Activated CD8-positive, alpha-beta memory T cell treated with anti-CD3 and anti-CD28 coated beads for 36 hours (primary cell): ENCODE measurements at regions not wholly inside any gene's neighbourhood (a gene's known extent, or its start where the extent isn't known, plus 50 kb on each side); places are given as distances from the start of the nearest gene placed in this dataset.
"Not testable (repeated sequence)": the region's sequence is repeated elsewhere in the genome, so short reads cannot be mapped to it uniquely, and the experiment has no call there.

Experiments used
- CTCF ChIA-PET: fragments of 350-600 bp; sonication (Branson Sonifier 250); formaldehyde crosslinking; loops from one replicate; lab custom pipeline; 2021; ENCODE audit warnings: antibody characterized with exemption; lab: Charles Lee
- POLR2A ChIA-PET: fragments of 350-600 bp; sonication (Branson Sonifier 250); formaldehyde crosslinking; loops from one replicate; lab custom pipeline; 2021; ENCODE audit warnings: antibody characterized with exemption; lab: Charles Lee

DNA sequence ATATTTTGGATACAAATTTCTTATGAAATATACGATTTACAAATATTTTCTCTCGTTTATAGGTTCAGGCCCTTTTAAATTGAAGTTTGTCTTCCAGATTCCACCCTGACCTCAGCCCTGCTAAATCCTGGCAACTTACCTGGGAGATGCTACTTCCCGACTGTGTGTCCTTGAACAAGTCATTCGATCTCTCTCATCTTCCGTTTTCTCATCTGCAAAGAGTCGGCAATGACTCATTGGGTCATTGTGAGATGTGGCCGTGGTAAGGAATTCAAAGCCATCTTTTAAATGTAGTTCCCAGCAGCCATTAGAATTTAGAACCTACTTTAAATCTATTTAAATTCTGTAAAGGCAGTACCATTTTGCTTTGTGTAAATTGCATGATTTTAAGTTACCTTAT lies 72.5 kb downstream of the LHX2 start:
- POLR2A ChIA-PET, result no interaction called here
- CTCF ChIA-PET, result no interaction called here

DNA sequence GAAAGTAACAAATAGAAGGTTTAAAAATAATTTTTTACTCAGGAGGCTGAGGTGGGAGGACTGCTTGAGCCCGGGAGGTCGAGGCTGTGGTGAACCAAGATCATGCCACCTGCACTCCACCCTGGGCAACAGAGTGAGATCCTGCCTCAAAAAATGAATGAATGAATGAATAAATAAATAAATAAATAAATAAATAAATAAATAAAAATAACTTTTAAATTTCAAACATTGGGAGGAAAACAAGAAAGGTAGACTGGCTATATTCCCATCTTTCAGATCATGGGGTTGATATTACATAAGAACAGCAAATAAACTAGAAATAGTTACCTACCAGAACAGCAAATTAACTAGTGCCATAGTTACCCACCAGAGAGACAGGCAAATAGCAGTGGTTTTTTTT lies 75.7 kb downstream of the LHX2 start:
- POLR2A ChIA-PET, result no interaction called here

DNA sequence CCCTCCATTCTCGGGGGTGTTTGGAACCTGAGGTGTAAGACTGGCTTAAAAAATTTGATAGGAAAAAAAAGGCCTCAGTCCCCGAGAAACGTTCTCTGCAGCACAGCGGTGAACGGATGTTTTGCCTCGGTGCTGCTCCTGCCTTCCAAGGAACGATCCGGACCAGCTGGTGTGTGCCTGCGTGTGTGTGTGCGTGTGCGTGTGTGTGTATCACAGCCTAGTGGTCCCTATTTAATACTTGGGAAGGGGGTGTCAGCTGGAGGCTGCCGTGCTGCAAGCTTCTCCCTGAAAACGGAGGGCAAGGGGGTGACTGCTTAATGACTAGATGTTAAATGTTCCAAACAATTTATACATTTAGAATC lies 76.9 kb downstream of the LHX2 start:
- CTCF ChIA-PET, result no interaction called here
- POLR2A ChIA-PET, result no interaction called here

More for the DNA sequence above, 75.7 kb downstream of the LHX2 start:
- CTCF ChIA-PET, result no interaction called here

DNA sequence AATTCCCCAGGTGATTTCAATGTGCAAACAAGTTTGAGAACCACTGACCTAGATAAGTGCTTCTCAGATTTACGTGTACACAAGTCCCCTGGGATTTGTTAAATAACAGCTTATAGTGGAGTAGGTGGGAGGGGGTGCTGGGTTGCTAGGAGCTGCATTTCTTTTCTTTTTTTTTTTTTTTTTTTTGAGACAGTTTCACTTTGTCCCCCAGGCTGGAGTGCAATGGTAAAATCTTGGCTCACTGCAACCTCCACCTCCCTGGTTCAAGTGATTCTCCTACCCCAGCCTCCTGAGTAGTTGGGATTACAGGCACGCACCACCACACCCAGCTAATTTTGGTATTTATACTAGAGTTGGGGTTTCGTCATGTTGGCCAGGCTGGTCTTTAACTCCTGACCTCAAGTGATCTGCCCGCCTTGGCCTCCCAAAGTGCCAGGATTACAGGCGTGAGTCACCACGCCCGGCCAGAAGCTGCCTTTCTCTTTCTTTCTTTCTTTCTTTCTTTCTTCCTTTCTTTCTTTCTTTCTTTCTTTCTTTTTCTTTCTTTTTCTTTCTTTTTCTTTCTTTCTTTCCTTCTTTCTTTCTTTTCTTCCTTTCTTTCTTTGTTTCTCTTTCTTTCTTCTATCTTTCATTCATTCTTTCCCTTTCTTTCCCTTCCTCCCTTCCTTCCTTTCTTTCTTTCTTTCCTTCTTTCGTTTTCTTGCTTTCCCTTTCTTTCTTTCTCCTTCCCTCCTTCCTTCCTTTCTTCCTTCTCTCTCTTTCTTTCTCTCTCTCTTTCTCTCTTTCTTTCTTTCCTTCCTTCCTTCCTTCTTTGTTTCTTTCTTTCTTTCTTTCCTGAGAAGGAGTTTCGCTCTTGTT lies 78.3 kb downstream of the LHX2 start:
- POLR2A ChIA-PET, CTCF ChIA-PET: not testable (repeated sequence)

DNA sequence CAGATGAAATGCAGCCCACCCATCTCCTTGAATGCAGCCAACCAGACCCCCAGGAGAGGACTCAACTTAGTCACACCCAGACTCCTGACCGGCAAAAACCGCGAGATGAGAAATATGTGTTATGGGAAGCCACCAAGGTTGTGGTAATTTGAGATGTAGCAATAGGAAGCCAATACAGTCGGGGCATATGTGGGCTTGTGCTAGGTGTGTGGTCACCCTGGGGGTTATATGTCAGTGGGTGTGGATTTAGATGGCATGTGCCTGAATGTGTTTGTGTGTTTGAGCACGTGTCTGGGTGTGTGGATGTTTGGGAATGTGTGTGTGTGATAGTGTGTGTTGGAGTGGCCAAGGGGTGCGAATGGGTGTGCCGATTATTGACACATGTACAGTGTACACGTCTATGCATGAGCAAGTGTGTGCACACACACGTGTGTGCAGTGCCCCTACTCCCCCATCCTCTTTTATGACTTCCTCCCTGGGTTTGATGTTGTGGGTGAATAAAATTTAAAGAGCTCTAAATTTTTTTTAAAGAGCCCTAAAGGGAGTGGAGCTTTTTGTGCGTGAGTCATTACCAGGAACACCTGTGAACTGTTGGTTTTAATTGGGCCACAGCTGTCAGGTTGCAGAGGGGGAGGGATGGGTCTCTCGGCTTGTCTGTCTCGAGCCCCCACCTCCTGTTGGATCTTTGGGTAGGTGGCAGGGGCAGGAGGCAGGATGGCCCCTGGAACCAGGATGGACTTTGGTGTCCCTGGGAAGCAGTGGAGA lies 86.8 kb downstream of the LHX2 start:
- POLR2A ChIA-PET, result no interaction called here
- CTCF ChIA-PET, result no interaction called here

DNA sequence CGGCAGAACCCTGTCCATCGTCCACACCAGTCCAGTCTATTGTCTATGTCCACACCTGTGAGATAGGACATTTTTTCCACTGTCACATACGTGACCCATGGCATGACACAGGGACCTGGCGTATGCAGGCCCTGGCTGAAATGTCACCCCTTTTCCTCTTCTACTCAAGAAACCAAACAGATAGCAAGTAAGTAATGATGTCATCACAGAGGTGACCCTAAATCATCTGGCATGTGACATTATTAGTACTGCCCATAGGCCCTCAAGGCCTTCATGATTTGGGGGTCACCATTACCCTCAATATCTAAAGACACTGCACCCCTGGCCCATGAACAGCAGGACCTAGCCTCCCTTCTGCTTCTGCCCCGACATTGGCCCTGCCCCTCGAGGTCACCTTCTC lies 88.3 kb downstream of the LHX2 start:
- POLR2A ChIA-PET, result no interaction called here
- CTCF ChIA-PET, result no interaction called here

DNA sequence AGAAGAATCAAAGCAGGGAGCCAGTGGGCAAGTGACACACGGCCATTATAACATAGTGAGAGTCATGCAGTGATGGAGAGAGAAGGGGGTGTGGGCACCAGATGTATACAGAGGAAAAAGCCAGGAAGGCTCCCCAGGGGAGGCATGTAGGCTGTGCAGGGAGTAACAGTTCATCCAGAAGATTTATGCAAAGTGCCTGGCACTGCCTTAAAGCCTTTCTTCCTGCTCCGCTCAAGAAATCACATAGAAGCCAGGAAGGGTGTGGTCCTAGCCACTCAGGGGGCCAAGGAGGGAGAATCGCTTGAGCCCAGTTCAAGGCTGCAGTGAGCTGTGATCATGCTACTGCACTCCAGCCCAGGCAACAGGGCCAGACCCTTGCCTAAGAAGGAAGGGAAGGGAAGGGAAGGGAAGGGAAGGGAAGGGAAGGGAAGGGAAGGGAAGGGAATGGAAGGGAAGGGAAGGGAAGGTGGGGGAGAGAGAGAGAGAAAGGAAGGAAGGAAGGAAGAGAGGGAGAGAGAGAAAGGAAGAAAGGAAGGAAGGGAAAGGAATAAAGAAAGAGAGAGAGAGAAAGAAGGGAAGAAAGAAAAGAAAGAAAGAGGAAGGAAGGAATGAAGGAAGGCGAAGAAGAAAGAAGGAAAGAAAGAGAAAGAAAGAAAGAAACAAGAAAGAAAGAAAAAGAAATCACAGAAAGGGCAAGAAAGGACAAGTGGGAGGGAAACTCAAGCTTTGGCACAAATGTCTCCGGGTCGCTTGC lies 89.8 kb downstream of the LHX2 start:
- ChIA-PET CTCF (no interaction called here), POLR2A (no interaction called here)

DNA sequence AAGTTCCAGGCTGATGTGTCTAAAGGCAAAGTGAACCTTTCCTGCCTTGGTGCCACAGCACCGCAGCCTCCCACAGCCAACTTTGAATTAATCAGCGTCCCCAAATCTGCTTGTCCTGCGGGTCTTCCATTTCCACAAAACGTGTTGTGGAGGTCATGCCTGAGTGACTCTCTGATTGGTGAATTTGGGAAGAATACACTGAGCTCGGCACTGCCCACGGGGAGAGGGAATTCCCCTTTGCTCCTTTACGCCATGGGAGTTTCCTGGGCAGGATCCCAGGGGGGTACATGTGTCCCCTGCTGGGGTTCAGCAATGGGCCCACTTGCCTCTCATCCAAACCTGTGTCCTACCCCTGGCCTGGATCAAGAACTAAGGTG lies 90.4 kb downstream of the LHX2 start:
- ChIA-PET POLR2A (no interaction called here), CTCF (no interaction called here)

DNA sequence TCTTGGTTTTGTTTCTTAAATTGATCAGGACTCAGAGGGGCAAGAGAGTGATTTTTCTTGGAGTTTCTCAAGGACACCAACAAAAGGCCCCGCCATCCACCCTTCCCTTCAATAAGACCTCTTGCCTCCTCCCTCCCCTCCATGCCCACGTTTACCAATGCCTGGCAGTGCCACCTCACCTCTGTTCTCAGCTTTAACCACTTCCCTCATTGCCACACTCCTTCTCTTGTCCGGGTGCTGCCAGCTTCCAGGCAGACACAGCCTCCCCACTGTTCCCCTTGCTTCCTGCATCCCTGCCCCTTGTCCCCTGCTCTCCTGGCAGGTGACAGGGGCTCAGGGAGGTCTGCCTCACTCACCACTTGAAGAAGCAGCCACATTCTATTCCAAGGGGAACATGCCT lies 90.8 kb downstream of the LHX2 start:
- ChIA-PET CTCF (no interaction called here), POLR2A (no interaction called here)

DNA sequence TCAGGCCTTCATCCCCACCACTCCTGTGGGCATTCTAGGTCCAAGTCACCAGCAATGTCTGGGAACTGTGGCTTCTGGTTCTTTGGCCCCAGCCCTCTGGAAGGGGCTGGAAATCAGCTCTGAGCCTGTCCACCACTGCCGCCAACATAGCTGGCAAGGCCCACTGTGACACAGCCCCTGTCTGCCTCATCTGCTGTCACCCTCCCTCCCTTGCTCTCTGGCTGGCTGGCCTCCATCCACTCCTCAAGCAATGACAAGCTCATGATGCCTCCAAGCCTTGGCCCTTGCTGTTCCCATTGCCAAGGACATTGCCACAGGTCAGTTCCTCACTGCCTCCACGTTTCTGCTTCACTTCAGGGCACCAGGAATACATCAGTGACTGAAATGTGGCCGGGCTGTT lies 93.7 kb downstream of the LHX2 start:
- ChIA-PET POLR2A (no interaction called here), CTCF (no interaction called here)

DNA sequence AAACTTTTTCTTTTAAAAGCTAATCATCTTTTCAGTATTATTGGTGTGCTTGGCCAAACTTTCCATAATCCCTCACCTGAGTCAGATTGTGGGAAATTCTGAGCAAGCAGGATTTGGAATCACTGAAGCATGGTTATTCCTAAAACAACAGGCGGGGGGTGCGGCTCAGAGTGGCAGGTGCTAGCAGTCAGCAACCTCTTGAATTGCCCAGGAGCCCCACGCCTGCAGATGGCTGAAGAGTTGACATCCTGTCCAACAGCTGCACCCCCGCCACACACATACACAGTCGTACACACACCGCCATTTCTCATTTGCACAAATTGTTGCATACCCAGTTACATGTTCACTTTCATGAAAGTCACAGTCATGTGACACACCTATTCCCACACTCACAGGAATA lies 96.6 kb downstream of the LHX2 start:
- CTCF ChIA-PET, result interaction anchor here (0.7 kb wide), 1 partner anchor 188 kb away, joined by 3 read pairs; no protein-coding TSS in a partner anchor
- POLR2A ChIA-PET, result no interaction called here

DNA sequence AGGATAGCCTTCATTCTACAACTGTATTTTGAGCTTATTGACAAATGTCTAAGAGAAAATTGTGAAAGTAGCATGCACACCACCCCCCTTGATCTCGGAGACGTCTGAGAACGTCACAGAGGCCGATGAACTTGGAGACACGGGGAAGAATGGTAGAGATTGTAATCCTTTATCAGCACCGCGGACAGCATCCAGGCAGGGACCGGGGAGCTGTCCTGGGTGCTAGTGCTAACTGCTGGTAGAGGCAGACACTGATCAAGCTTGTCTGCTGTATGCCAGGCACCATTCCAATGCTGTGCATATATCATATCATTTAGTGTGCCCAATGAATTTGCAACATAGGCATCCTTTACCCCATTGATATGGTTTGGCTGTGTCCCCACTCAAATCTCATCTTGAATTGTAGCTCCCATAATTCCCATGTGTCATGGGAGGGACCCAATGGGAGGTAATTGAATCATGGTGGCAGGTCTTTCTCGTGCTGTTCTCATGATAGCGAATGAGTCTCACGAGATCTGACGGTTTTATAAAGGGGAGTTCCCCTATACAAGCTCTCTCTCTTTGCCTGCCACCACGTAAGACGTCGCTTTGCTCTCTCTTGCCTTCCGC lies 98.8 kb downstream of the LHX2 start:
- ChIA-PET POLR2A (no interaction called here), CTCF (no interaction called here)

DNA sequence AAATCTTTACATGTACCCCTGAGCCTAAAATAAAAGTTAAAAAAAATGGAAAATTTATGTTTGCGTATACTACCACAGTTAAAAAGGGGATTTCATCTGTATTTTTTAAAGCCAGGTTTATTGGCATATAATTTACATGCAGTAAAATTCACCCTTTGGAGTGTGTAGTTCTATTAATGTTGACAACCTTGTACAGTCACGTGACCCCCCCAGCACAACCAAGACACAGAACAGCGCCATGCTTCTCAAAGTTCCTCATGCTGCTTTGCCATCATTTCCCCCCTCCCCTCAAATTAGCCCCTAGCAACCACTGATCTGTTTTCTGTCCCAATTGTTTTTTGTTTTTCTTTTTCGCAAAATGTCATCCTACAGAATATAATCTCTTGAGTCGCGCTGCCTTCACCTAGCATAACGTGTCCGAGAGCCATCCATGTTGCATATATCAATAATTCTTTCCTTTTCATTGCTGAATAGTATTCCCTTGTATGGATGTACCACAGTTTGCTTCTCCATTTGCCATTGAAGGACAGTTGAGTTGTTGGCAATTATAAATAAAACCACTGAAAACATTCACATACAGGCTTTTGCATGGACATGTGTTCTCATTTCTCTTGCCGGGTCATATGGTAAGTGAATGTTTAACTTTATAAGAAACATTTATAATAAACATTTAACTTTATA lies 105.3 kb downstream of the LHX2 start:
- ChIA-PET CTCF (no interaction called here), POLR2A (no interaction called here)

DNA sequence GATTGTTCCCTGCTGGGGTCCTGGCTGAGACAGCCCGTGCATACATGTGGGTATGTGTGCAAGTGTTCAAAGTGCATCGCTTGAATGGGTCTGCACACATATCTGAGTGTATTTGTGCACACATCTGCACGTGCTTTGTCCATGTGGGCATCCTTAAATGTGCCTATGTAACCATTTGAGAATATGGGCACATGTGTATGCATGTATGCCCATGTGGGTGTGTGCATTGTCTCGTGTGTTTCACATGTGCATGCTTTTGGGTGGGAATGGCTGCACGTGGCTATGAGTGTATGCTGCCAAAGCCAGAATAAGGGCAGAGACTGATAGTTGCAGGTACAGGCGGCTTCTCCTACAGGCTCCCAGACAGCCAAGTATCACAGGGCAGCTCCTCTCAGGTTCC lies 107.3 kb downstream of the LHX2 start:
- CTCF ChIA-PET, result no interaction called here
- POLR2A ChIA-PET, result no interaction called here

DNA sequence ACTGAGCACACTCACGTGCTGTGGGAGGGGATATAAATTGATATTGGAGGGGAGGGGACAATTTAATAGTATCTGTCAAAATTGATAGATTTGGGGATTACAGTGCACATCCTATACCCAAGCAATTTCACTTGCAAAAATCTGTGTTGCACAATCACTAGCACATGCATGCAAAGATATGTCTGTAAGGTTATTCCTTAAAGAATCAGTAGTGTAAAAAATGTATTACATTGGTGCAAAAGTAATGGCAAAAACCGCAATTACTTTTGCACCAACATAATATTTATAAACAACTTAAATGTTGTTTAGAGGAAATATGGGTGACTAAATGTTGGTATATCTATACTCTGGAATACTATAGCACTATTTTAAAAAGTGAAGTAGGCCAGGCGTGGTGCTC lies 108.7 kb downstream of the LHX2 start:
- CTCF ChIA-PET, result interaction anchor here (0.7 kb wide), 2 partner anchors 191 to 222 kb away, joined by 3 read pairs; no protein-coding TSS in a partner anchor
- POLR2A ChIA-PET, result no interaction called here

DNA sequence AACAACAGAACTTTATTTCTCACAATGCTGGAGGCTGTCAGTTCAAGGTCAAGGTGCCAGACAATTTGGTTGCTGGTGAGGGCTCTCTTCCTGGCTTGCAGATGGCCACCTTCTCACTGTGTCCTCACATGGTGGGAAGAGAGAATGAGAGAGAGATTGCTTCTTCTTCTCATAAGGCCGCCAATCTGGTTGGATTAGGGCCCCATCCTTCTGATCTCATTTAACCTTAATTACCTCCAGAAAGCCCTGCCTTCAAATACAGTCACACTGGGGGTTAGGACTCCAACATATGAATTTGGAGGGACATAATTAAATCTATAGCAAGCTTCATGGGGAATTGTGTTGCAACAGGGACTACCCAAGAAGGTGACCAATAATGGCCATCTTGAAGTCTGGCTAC lies 110.2 kb downstream of the LHX2 start:
- ChIA-PET CTCF (no interaction called here), POLR2A (no interaction called here)

DNA sequence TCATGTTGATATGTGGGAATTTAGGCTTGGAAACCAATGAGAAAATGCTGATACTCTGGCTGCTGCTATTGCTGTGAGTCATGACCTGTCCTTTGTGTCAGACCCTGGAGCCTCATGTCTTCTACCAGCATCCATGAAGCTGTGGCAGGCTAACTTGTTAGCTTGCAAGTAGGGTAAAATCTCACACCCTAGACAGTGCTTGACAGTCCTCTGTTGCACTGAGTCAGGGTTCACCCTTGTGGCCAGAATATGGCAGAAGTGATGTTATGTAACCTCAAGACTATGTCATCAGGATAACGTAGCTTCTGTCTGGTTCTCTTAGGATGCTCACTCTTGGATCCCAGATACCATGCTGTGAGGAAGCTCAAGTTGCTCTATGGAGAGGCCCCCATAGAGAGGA lies 110.8 kb downstream of the LHX2 start:
- ChIA-PET POLR2A (no interaction called here), CTCF (no interaction called here)

DNA sequence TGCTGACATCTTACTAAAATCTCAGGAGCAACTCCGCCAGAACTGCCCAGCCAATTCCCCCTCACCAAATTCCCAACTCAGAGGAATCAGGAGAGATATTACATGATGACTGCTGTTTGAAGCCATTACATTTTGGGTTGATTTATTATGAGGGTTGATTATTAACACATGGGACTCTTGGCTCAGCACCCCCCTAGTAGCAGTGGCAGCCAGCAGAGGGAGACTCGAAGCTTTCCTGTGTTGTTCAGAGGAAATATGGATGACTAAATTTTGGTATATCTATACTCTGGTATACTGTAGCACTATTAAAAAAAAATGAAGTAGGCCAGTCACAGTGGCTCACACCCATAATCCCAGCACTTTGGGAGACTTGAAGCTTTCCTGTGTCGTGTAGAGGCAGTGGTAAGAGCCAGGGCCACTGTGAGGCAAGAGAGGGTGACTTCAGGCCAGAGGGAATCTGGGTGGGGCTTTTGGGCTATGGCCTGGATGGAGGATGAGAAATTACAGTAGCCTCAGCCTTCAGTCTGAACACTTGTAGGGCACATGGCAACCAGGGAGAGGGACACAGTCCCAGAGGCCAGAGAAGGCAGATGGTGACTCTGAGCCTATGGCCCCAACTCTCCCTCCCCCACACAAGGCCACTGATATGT lies 111.4 kb downstream of the LHX2 start:
- ChIA-PET POLR2A (no interaction called here), CTCF (interaction anchor here (0.7 kb wide), 1 partner anchor 76 kb away, joined by 3 read pairs; no protein-coding TSS in a partner anchor)

DNA sequence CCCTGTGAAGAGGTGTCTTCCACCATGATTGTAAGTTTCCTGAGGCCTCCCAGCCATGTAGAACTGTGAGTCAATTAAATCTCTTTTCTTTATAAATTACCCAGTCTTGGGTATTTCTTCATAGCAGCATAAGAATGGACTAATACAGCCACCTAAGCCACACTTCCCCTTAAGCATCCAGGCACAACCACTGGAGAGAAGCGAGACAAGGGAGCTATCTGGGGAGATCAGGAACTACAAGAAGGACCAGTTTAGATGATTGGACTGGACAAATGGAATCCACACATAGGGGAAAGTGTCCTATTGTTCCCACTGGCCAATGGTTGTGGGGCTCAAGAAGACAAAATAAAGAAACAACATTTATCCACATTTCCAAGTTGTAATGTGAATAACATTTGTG lies 112.1 kb downstream of the LHX2 start:
- POLR2A ChIA-PET, result not testable (repeated sequence)
- CTCF ChIA-PET, result interaction anchor here (0.7 to 1.4 kb wide), 2 partner anchors 75 to 197 kb away, joined by 3 read pairs; no protein-coding TSS in a partner anchor
